ENCODE measurements at regions not wholly inside any gene's neighbourhood (a gene's known extent, or its start where the extent isn't known, plus 50 kb on each side); places are given as distances from the start of the nearest gene placed in this dataset.

DNA sequence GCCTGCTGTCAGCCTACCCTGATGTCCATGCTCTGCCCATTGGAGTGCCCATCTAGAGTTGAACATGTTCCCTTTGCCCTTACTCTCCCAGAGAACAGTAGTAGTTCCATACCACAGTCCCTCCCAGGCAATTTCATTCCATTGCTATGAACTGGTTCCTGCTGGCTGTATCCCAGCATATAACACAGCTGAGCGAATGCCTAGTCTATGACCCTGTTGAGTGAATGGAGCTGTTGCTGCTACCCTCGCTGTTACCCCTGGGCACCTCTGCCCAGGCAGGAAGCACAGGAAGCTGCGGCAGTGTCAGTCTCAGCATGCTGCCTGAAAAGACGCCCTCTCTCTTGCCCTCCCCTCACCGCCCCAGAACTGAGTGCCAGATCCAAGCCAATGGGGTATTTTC lies 73.3 kb downstream of the SOX3 start:
- no peak overlapping the region for H3K4me2 ChIP-seq (ENCODE audit: insufficient read depth, low read length)
- H3K27me3 ChIP-seq (ENCODE audit: control insufficient read depth in 2 of 2, insufficient read depth in 2 of 2, low read length in 2 of 2), result no peaks in the 10 kb centered on the region
- TF ChIP-seq, protein P1, sequence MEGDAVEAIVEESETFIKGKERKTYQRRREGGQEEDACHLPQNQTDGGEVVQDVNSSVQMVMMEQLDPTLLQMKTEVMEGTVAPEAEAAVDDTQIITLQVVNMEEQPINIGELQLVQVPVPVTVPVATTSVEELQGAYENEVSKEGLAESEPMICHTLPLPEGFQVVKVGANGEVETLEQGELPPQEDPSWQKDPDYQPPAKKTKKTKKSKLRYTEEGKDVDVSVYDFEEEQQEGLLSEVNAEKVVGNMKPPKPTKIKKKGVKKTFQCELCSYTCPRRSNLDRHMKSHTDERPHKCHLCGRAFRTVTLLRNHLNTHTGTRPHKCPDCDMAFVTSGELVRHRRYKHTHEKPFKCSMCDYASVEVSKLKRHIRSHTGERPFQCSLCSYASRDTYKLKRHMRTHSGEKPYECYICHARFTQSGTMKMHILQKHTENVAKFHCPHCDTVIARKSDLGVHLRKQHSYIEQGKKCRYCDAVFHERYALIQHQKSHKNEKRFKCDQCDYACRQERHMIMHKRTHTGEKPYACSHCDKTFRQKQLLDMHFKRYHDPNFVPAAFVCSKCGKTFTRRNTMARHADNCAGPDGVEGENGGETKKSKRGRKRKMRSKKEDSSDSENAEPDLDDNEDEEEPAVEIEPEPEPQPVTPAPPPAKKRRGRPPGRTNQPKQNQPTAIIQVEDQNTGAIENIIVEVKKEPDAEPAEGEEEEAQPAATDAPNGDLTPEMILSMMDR (IDR thresholded peaks at IDR 0.05; ENCODE audit: extremely low read depth in 1 of 2, insufficient read depth in 1 of 2, low read depth in 1 of 2, low read length in 2 of 2), result no peak
- no peak for TF ChIP-seq FOS (IDR thresholded peaks at IDR 0.05; ENCODE audit: borderline replicate concordance, insufficient read depth, low read length)
- no peak for TF ChIP-seq POLR2AphosphoS5 (IDR thresholded peaks at IDR 0.05; ENCODE audit: insufficient read depth, low read depth, low read length)
- no peak for TF ChIP-seq POLR2A (IDR thresholded peaks at IDR 0.05; ENCODE audit: low read depth, low read length)
- TF ChIP-seq JUN (IDR thresholded peaks at IDR 0.05; ENCODE audit: borderline replicate concordance, insufficient read depth, insufficient read length, low read depth), result no peak
- TF ChIP-seq, protein P2, sequence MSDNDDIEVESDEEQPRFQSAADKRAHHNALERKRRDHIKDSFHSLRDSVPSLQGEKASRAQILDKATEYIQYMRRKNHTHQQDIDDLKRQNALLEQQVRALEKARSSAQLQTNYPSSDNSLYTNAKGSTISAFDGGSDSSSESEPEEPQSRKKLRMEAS (IDR thresholded peaks at IDR 0.05; ENCODE audit: insufficient read depth, insufficient read length), result no peak
- TF ChIP-seq GATA2 (IDR thresholded peaks at IDR 0.05; ENCODE audit: insufficient read depth, insufficient read length, low read depth, low read length), result no peak
- TF ChIP-seq MYC (IDR thresholded peaks at IDR 0.05; ENCODE audit: low read depth, low read length), result no peak
- TF ChIP-seq EZH2 (IDR thresholded peaks at IDR 0.05; ENCODE audit: borderline replicate concordance, low read depth, low read length, severe bottlenecking), result no peak
- H3K4me3 ChIP-seq (replicated peaks in 1 of 3; ENCODE audit: insufficient read depth in 1 of 3, low read depth in 1 of 3, low read length in 3 of 3), result no peak overlapping the region
- no peak overlapping the region for H2AFZ ChIP-seq (ENCODE audit: low read depth, low read length)
- H3K9me1 ChIP-seq (replicated peaks; ENCODE audit: control insufficient read depth, extremely low read depth, insufficient read depth, low read length), result no peaks in the 10 kb centered on the region
- intact Hi-C loops (cut with micrococcal nuclease) (no loop called here), dilution Hi-C loops (cut with MboI; ENCODE audit: extremely low pct_ligation_motif_present, low sequenced_read_pairs) (no loop called here)
- no TSS peak for BruUV-seq (replicated peaks)
- no peak overlapping the region for H3K9ac ChIP-seq (replicated peaks; ENCODE audit: extremely low read depth, insufficient read depth, low read length)
- DNase-seq (ENCODE audit: low read depth, low spot score), result no peak
- POLR2A ChIA-PET, result no interaction called here
- no peak overlapping the region for H3K27ac ChIP-seq (ENCODE audit: insufficient read depth, low read depth, low read length)
- CTCF ChIA-PET, result no interaction called here
- no peak for FAIRE-seq
- no peaks in the 10 kb centered on the region for H4K20me1 ChIP-seq (replicated peaks; ENCODE audit: control insufficient read depth, extremely low read depth, insufficient read depth, low read length)
- no peaks in the 10 kb centered on the region for H3K4me1 ChIP-seq (ENCODE audit: control insufficient read depth, extremely low read depth, insufficient read depth, low read length)
- no peaks in the 10 kb centered on the region for H3K9me3 ChIP-seq (replicated peaks; ENCODE audit: control insufficient read depth, insufficient read depth, low read length)
- no peaks in the 10 kb centered on the region for H3K36me3 ChIP-seq (ENCODE audit: control insufficient read depth in 2 of 2, extremely low read depth in 1 of 2, insufficient read depth in 2 of 2, low read length in 2 of 2)
- H3K79me2 ChIP-seq (ENCODE audit: control insufficient read depth, insufficient read depth, low read length), result no peaks in the 10 kb centered on the region

All from endothelial cell of umbilical vein (primary cell).